RWPE1 (cell line): ENCODE measurements at regions not wholly inside any gene's neighbourhood (a gene's known extent, or its start where the extent isn't known, plus 50 kb on each side); places are given as distances from the start of the nearest gene placed in this dataset.
"Not testable (repeated sequence)": the region's sequence is repeated elsewhere in the genome, so short reads cannot be mapped to it uniquely, and the experiment has no call there.

Experiments
- CTCF ChIA-PET: fragments of 350-600 bp; sonication (Branson Sonifier 250); formaldehyde crosslinking; extraction: SDS; loops from one replicate; lab custom pipeline; 2021; lab: Yijun Ruan, JAX
- POLR2A ChIA-PET: fragments of 400-600 bp; formaldehyde crosslinking; extraction: SDS; loops from one replicate; lab custom pipeline; 2020; ENCODE audit warnings: antibody characterized with exemption; ENCODE audit not compliant: low non-redundant PET; lab: Yijun Ruan, JAX
- DNase-seq: peaks from one replicate; pipeline ENCODE4 v3.0.0; 2012; ENCODE audit warnings: low spot score
- H3K27ac ChIP-seq: fragments of 450-650 bp; 2 replicates; pipeline ENCODE4 v1.5.1; 2017
- CTCF ChIP-seq: fragments of 450-650 bp; conservative IDR thresholded peaks from 2 replicates; pipeline ENCODE4 v1.5.1; 2017; ENCODE audit warnings: low read depth, mild to moderate bottlenecking

- CTCF ChIA-PET = no interaction called here
- no peak for TF ChIP-seq CTCF
- no peak overlapping the region for H3K27ac ChIP-seq
- no peak for DNase-seq
- POLR2A ChIA-PET = no interaction called here
These were observed 371.1 kb upstream of the NDST4 start for GRCh38 chr4:115484479-115484878.

- ChIA-PET POLR2A (no interaction called here), CTCF (no interaction called here)
- DNase-seq = no peak
- no peak overlapping the region for H3K27ac ChIP-seq
- no peak for TF ChIP-seq CTCF
These were observed 357.3 kb upstream of the NDST4 start for GRCh38 chr4:115470763-115471162.

- POLR2A ChIA-PET, CTCF ChIA-PET, DNase-seq, H3K27ac ChIP-seq: not testable (repeated sequence)
These were observed 345.9 kb upstream of the NDST4 start for GRCh38 chr4:115459301-115459700.

DNA sequence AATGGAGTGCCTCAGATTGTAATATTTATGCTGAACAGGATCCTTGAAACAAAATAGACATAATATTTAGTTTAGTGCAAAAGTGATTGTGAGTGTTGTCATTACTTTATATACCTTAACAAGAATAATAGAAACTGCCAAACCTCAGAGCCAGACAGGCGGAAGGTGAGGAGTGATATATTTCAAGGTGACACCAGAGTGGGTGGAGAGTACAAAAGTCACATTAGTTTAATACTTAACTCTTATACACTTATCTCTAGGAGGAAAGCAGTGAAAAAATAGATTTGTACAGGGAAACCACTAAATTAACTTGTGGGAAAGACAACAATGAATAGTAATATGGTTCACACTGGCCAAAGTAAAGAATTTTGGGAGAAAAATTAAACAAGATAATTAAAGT, 342.8 kb upstream of the NDST4 start:
- ChIA-PET CTCF (no interaction called here), POLR2A (no interaction called here)
- no peak for TF ChIP-seq CTCF
- no peak overlapping the region for H3K27ac ChIP-seq
- no peak for DNase-seq

DNA sequence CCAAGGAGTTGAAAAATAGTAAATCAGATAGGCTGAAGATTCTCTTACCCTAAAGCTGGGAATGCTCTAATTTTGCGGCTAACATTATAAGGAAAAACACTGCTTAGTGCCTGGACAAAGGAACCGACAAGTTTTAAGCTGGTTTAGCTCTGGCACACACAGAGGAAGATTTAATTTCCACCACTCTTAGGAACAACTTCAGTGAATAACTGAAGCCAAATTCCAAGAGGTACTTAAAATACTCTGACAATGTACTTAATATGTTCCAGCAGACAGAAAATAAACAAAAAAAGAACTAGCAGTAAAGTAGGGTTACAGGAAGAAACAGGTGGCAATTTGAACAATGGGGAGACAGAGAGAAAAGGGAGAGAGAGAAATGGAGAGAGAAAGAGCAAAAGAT, 340.8 kb upstream of the NDST4 start:
- POLR2A ChIA-PET = no interaction called here
- no peak for TF ChIP-seq CTCF
- H3K27ac ChIP-seq = no peak overlapping the region
- DNase-seq = no peak
- CTCF ChIA-PET = no interaction called here

DNA sequence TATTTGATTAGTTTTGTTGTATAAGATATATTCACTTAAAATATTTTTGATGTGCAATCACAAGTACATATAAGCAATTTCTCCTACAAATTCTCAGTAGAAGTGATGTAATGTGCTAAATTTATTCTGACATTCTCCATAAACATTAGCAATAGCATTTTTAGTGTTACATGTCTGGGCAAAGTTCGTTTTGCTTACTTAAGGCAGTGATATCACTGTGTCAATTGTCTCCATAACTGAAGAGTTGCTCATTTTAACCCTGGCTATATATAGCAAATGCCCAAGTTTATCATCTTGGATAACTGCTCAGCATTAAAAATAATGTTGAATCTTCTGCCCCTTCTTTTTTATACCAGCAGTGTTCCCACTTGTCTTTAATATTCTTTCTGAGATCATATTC, 340.0 kb upstream of the NDST4 start:
- CTCF ChIA-PET = no interaction called here
- POLR2A ChIA-PET = no interaction called here
- no peak for TF ChIP-seq CTCF
- no peak overlapping the region for H3K27ac ChIP-seq
- peak; percentile 51 for DNase-seq

- CTCF ChIA-PET = interaction anchor here (0.5 kb wide), 1 partner anchor 53 kb away, joined by 3 read pairs; no protein-coding TSS in a partner anchor
- DNase-seq, POLR2A ChIA-PET: not testable (repeated sequence)
These were observed 338.8 kb upstream of the NDST4 start for GRCh38 chr4:115452229-115452628.

DNA sequence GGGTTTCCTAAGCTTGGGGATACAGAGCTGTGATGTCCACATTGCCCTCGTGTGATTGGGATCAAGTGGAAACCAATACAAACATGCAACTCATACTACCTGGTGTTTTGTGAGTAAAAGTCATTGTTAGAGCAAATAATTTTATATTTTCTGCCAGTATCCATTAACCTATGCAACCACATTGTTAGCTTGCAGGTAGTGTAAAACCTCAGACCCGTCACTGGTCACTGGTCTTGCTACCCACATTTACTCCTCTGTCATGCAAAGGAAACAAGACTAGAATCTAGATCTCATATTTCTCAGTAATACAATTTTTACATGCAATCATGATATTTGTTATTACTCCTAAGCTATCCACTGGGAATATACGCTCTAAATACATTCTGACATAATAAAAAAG, 324.3 kb upstream of the NDST4 start:
- CTCF ChIA-PET = no interaction called here
- POLR2A ChIA-PET = no interaction called here
- H3K27ac ChIP-seq = no peak overlapping the region
- DNase-seq = no peak
- no peak for TF ChIP-seq CTCF

More at GRCh38 chr4:115452229-115452628, 338.8 kb upstream of the NDST4 start:
- not testable (repeated sequence) for H3K27ac ChIP-seq
